SU-DHL-6 (cell line): ENCODE measurements at regions not wholly inside any gene's neighbourhood (a gene's known extent, or its start where the extent isn't known, plus 50 kb on each side); places are given as distances from the start of the nearest gene placed in this dataset.

Experiments used
- H2AFZ ChIP-seq: fragments of 200-600 bp; sonication (generic); 2 replicates; pipeline ENCODE4 v1.6.1; 2014; ENCODE audit warnings: low read depth, mild to moderate bottlenecking, moderate library complexity, mixed read lengths, antibody characterized with exemption, low read length; ENCODE audit not compliant: severe bottlenecking
- H3F3A ChIP-seq: fragments of 200-600 bp; shearing (Covaris generic); 2 replicates; pipeline ENCODE4 v1.6.0; 2016; ENCODE audit warnings: antibody characterized with exemption, mild to moderate bottlenecking; ENCODE audit not compliant: insufficient read depth
- H3K27ac ChIP-seq: fragments of 200-600 bp; sonication (generic); 2 replicates; pipeline ENCODE4 v1.5.1; 2016; ENCODE audit warnings: low read depth, mild to moderate bottlenecking, low read length, moderate library complexity, mixed read lengths
- H3K27me3 ChIP-seq: fragments of 200-600 bp; sonication (generic), shearing (Covaris generic); 2 replicates; pipeline ENCODE4 v1.6.0; 2014; ENCODE audit warnings: mild to moderate bottlenecking, low read length
- H3K36me3 ChIP-seq: fragments of 200-600 bp; sonication (generic); 2 replicates; pipeline ENCODE4 v1.6.1; 2014; ENCODE audit warnings: mild to moderate bottlenecking, low read length, mixed read lengths
- H3K4me2 ChIP-seq: fragments of 300-600, 200-600 bp; shearing (Covaris generic), sonication (generic); 2 replicates; pipeline ENCODE4 v1.6.0; 2014; ENCODE audit warnings: low read length, low read depth, mild to moderate bottlenecking; ENCODE audit not compliant: poor library complexity, severe bottlenecking
- H3K4me3 ChIP-seq: fragments of 200-600 bp; sonication (generic); 2 replicates; pipeline ENCODE4 v1.5.1; 2014; ENCODE audit warnings: antibody characterized with exemption, low read length, mild to moderate bottlenecking, mixed read lengths; ENCODE audit not compliant: insufficient read depth, poor library complexity, severe bottlenecking
- H3K79me2 ChIP-seq: fragments of 200-600 bp; sonication (generic); 2 replicates; pipeline ENCODE4 v1.6.1; 2014; ENCODE audit warnings: mild to moderate bottlenecking, low read length, moderate library complexity; ENCODE audit not compliant: insufficient read depth
- H3K9ac ChIP-seq: fragments of 200-600 bp; sonication (generic); 2 replicates; pipeline ENCODE4 v1.7.0; 2014; ENCODE audit warnings: mild to moderate bottlenecking, low read length
- H3K9me2 ChIP-seq: fragments of 200-600 bp; sonication (generic); replicated peaks from 2 replicates; pipeline ENCODE4 v1.6.1; 2014; ENCODE audit warnings: low read length; ENCODE audit not compliant: insufficient read depth
- H3K9me3 ChIP-seq: fragments of 200-600 bp; sonication (generic); 2 replicates; pipeline ENCODE4 v1.6.1; 2014; ENCODE audit warnings: low read length, mixed read lengths; ENCODE audit not compliant: insufficient read depth
- H4K20me1 ChIP-seq: fragments of 200-600 bp; sonication (generic); 2 replicates; pipeline ENCODE4 v1.6.1; 2014; ENCODE audit warnings: low read depth, mild to moderate bottlenecking, antibody characterized with exemption, low read length, moderate library complexity, mixed read lengths
- EZH2phosphoT487 ChIP-seq: fragments of 200-600 bp; sonication (generic), shearing (Covaris generic); conservative IDR thresholded peaks from 2 replicates; pipeline ENCODE4 v1.6.1; 2018; ENCODE audit warnings: mild to moderate bottlenecking, antibody characterized with exemption, low read length, moderate library complexity, mixed read lengths
- TF ChIP-seq, protein P1 (sequence below): fragments of 200-600 bp; sonication (generic); IDR thresholded peaks from one replicate; pipeline ENCODE4 v1.5.1; 2017; ENCODE audit warnings: antibody characterized with exemption, mild to moderate bottlenecking, low read length, moderate library complexity; ENCODE audit not compliant: insufficient read depth, poor library complexity, severe bottlenecking

- Histone ChIP-seq H3K79me2 (no peaks in the 10 kb centered on the region), H4K20me1 (no peaks in the 10 kb centered on the region), H3K9me2 (no peaks in the 10 kb centered on the region), H3K4me2 (no peak overlapping the region), H3K36me3 (no peaks in the 10 kb centered on the region), H3K27me3 (no peaks in the 10 kb centered on the region), H3K9me3 (no peaks in the 10 kb centered on the region), H3F3A (no peaks in the 10 kb centered on the region), H3K27ac (no peak overlapping the region), H3K4me3 (no peak overlapping the region), H3K9ac (no peak overlapping the region), H2AFZ (no peak overlapping the region)
- no peak for TF ChIP-seq EZH2phosphoT487
- TF ChIP-seq, protein P1, sequence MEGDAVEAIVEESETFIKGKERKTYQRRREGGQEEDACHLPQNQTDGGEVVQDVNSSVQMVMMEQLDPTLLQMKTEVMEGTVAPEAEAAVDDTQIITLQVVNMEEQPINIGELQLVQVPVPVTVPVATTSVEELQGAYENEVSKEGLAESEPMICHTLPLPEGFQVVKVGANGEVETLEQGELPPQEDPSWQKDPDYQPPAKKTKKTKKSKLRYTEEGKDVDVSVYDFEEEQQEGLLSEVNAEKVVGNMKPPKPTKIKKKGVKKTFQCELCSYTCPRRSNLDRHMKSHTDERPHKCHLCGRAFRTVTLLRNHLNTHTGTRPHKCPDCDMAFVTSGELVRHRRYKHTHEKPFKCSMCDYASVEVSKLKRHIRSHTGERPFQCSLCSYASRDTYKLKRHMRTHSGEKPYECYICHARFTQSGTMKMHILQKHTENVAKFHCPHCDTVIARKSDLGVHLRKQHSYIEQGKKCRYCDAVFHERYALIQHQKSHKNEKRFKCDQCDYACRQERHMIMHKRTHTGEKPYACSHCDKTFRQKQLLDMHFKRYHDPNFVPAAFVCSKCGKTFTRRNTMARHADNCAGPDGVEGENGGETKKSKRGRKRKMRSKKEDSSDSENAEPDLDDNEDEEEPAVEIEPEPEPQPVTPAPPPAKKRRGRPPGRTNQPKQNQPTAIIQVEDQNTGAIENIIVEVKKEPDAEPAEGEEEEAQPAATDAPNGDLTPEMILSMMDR, result no peak
Measured at GRCh38 chr3:102169915-102170479, 264.8 kb upstream of the ZPLD1 start.

DNA sequence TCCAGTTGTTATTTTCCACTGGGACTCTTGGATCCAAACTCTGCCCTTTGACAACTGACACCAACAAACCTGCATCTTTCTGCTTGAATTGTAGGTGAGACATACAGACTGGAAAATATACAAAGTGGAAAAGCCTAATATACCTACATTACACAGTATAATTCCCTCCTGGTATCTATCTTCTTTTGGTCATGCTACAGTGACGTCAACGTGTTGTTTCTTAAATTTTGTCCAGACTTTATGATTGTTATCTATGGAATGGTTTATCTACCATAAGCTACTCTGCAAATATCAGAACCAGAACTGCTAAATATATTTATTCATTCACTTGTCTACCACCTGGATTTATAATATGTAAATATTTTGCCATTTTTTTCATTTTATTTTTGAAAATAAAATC is 264.3 kb upstream of the ZPLD1 start:
- H4K20me1 ChIP-seq, result no peaks in the 10 kb centered on the region
- H3K9me2 ChIP-seq, result no peaks in the 10 kb centered on the region
- H3K36me3 ChIP-seq, result no peaks in the 10 kb centered on the region
- H3K9me3 ChIP-seq, result no peaks in the 10 kb centered on the region
- no peaks in the 10 kb centered on the region for H3F3A ChIP-seq
- no peak for TF ChIP-seq EZH2phosphoT487
- TF ChIP-seq, protein P1, result no peak
- no peak overlapping the region for H3K4me3 ChIP-seq
- H3K27me3 ChIP-seq, result no peaks in the 10 kb centered on the region
- no peak overlapping the region for H3K4me2 ChIP-seq
- no peaks in the 10 kb centered on the region for H3K79me2 ChIP-seq
- no peak overlapping the region for H3K9ac ChIP-seq
- no peak overlapping the region for H3K27ac ChIP-seq
- H2AFZ ChIP-seq, result no peak overlapping the region

- Histone ChIP-seq H3K4me3 (no peak overlapping the region), H3K27me3 (no peaks in the 10 kb centered on the region), H3K9ac (no peak overlapping the region), H4K20me1 (no peaks in the 10 kb centered on the region), H3K9me3 (no peaks in the 10 kb centered on the region), H3K79me2 (no peaks in the 10 kb centered on the region), H3F3A (no peaks in the 10 kb centered on the region), H3K9me2 (no peaks in the 10 kb centered on the region), H3K4me2 (no peak overlapping the region), H2AFZ (no peak overlapping the region), H3K27ac (no peak overlapping the region), H3K36me3 (no peaks in the 10 kb centered on the region)
- TF ChIP-seq, protein P1, result no peak
Measured at GRCh38 chr3:102174312-102174712, 260.5 kb upstream of the ZPLD1 start.
